Activated naive CD4-positive, alpha-beta T cell treated with anti-CD3 and anti-CD28 coated beads, Interleukin-2, amount 50 U/mL, for 72 hours (primary cell): ENCODE measurements at regions not wholly inside any gene's neighbourhood (a gene's known extent, or its start where the extent isn't known, plus 50 kb on each side); places are given as distances from the start of the nearest gene placed in this dataset.

Source experiments
- ATAC-seq, 2 donors: fragments of 150-1000 bp; cut with Tn5 transposase; 2 replicates each; pipeline ENCODE4 v1.10.0; 2021; ENCODE audit warnings: mild to moderate bottlenecking in 2 of 2, moderate library complexity in 2 of 2
- DNase-seq, 2 donors: peaks; one replicate each; pipeline ENCODE4 v3.0.0; 2021 to 2022; ENCODE audit warnings: low spot score in 2 of 2
- H3K27ac Mint-ChIP-seq, 2 donors: one replicate each; pipeline ENCODE4 v1.8.0; 2022; ENCODE audit warnings: mild to moderate bottlenecking in 2 of 2, mixed read lengths in 2 of 2
- H3K36me3 Mint-ChIP-seq, 2 donors: one replicate each; pipeline ENCODE4 v1.8.0; 2022; ENCODE audit warnings: mixed read lengths in 2 of 2
- H3K9me3 Mint-ChIP-seq, 2 donors: one replicate each; pipeline ENCODE4 v1.8.0; 2022; ENCODE audit warnings: mixed read lengths in 2 of 2

- ATAC-seq, result no peak
- Mint-ChIP-seq H3K9me3 (no peaks in the 10 kb centered on the region), H3K27ac (no peak overlapping the region), H3K36me3 (no peaks in the 10 kb centered on the region)
- no peak for DNase-seq
Measured at GRCh38 chr2:120785228-120785966, 49.7 kb downstream of the GLI2 start.

DNA sequence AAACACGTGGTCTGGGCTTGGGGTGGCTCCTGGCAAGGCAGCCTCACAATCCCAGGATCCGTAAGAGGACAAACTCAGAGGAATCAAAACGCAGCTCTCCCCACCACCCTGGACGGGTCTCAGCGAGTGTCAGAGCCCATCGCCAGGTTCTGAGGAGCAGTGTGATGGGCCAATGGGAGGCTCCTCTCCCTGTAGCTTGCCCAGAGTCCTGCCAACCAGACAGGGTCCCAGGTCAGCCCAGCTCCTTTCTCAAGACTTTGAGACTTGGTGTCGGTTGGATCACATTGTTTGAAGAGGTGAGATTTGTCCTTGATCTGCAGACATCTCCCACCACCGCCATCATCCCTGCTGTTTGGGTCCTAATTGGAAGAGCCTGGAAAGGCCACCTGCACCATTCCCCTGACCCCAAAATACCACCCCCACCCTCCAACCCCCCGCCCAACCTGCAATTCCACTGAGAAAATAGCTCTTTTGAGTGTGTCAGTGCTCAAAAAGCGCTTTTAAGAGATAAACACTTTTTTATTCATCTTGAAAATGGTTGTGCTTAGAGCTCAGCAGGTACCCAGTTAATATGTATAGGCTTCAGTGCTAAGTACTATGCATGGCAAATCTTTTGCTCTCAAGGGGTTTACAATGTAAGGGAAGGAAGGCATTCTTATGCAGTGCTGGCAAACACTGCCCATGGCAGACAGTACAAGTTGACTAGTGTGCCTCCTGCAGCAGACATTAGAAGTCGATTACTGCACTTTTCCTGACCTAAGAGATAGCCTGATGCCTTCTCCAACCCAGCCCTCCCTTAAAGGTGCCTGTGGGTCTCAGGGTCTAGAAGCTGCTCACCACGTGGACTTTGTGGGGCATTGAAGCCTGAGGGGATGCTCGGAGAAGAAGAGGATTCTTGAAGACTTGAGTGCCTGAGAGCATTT is 50.6 kb downstream of the GLI2 start:
- ATAC-seq (no peak), DNase-seq (no peak)
- H3K27ac Mint-ChIP-seq, result no peak overlapping the region
- no peaks in the 10 kb centered on the region for H3K36me3 Mint-ChIP-seq
- H3K9me3 Mint-ChIP-seq, result no peaks in the 10 kb centered on the region

DNA sequence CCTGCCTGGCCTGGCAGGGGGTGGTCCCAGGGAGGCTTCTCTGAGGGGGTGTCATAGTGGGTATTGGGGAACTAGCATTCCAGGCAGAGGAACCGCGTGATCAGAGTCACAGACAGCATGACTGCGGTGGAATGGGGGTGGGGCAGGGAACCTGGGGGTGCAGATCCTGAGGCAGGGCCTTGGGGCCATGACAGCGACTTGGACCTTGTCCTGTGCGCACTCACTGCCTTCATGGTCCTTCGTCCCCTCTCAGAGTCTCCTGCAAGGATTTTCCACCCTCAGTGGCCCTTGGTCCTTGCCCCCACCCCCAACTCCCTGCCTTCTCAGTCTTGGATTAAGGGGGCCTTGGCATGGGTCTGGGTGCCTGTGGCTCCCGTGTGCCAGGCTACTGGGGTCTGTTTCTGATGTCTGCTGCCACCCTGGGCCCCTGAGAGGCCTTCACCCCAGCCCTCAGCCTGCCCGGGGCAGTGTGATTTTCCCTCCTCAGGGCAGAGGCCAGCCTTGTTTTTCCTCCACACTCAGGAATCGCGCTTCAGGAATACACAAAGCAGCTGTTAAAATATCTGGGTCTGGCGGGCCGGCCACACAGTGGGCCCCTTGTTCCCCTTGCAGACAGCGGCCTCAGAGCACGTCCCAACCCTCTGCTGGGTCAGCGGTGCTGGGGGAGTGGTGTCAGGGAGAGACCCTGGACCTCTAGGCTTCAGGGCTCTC is 51.6 kb downstream of the GLI2 start:
- H3K9me3 Mint-ChIP-seq, result no peaks in the 10 kb centered on the region
- H3K27ac Mint-ChIP-seq, result no peak overlapping the region
- no peak for ATAC-seq
- no peak for DNase-seq
- no peaks in the 10 kb centered on the region for H3K36me3 Mint-ChIP-seq

GRCh38 chr2:120787822-120788700 is 52.4 kb downstream of the GLI2 start:
- no peak overlapping the region for H3K27ac Mint-ChIP-seq
- no peaks in the 10 kb centered on the region for H3K36me3 Mint-ChIP-seq
- H3K9me3 Mint-ChIP-seq, result no peaks in the 10 kb centered on the region
- DNase-seq, result no peak
- ATAC-seq, result no peak

DNA sequence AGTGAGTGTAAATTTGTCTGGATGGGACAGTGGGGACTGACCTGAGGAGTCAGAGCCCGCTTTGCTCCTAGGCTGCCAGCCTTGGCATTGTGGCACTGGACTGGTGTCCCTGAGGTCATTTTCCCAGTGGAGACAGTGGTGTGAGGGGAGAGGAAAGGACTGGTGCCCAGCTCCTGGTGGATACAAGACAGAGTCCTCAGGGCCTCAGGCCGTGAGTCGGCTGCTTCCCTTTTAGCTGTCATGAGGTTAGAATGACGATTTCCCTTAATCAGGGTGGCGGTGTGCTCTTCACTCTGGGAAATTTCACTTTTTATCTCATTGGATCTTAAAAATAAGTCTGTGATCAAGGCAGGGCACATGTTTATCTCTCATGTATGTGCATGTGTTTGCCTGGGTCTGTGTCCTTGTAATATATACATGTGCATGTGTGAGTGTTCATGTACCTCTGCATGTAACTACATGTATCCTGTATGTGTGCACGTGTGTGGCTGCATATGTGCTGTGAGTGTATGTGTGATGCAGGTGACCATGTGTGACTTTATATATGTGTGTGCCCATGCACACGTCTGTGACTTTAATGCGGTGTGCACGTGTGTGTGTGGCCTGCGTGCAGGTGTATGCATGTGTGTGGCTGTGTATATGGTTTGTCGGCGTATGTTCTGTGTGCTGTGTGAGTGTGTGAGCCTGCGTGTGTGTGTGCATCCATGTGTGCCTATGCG is 55.7 kb downstream of the GLI2 start:
- no peak overlapping the region for H3K27ac Mint-ChIP-seq
- DNase-seq (no peak), ATAC-seq (no peak)
- H3K9me3 Mint-ChIP-seq, result no peaks in the 10 kb centered on the region
- H3K36me3 Mint-ChIP-seq, result no peaks in the 10 kb centered on the region

DNA sequence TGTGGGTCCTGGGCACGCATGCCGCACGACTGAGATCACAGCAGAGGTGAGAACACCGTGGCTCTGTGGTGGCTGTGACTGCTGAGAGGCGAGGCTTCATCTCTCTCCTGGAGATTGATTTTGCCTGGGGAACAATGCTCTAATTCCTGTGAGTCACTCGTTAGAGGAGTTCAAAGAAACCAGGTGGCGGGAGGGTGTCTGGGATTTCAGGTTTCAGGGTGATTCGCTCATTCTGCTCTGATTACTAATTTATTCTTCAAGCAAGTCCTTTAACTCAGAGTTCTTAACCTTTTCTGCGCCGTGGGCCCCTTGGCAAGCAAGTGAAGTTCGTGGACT is 56.3 kb downstream of the GLI2 start:
- ATAC-seq (peak in 1 of 2 donors; percentile 41), DNase-seq (no peak)
- no peaks in the 10 kb centered on the region for H3K36me3 Mint-ChIP-seq
- H3K9me3 Mint-ChIP-seq, result no peaks in the 10 kb centered on the region
- no peak overlapping the region for H3K27ac Mint-ChIP-seq

GRCh38 chr2:120793682-120794403 is 58.2 kb downstream of the GLI2 start:
- no peak for DNase-seq
- Mint-ChIP-seq H3K36me3 (no peaks in the 10 kb centered on the region), H3K9me3 (no peaks in the 10 kb centered on the region), H3K27ac (peak overlapping the region in 1 of 2 donors; percentile 87)
- no peak for ATAC-seq

DNA sequence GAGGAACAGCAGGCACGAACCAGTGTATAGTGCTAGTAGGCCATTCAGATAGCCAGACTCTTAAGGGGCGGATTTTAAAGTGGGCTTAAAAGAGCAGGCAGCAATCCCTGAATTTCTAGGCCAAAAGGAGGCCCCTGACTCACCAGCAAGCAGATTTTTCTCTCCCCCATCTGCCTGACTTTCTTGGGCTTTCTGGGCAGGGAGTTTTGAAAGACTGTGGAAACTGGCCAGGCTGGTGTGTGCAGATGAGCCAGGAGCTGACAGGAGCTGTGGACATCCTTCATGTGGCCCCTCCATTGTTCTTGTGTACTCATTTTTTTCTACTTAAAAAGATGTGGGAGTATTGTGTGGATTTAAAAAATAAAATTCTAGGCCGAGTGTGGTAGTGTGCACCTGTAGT is 59.0 kb downstream of the GLI2 start:
- H3K27ac Mint-ChIP-seq, result no peak overlapping the region
- ATAC-seq (no peak), DNase-seq (no peak)
- no peaks in the 10 kb centered on the region for H3K9me3 Mint-ChIP-seq
- H3K36me3 Mint-ChIP-seq, result no peaks in the 10 kb centered on the region

GRCh38 chr2:120796094-120796493 is 60.4 kb downstream of the GLI2 start:
- H3K36me3 Mint-ChIP-seq, result no peaks in the 10 kb centered on the region
- ATAC-seq, result no peak
- no peaks in the 10 kb centered on the region for H3K9me3 Mint-ChIP-seq
- DNase-seq, result no peak
- H3K27ac Mint-ChIP-seq, result no peak overlapping the region

DNA sequence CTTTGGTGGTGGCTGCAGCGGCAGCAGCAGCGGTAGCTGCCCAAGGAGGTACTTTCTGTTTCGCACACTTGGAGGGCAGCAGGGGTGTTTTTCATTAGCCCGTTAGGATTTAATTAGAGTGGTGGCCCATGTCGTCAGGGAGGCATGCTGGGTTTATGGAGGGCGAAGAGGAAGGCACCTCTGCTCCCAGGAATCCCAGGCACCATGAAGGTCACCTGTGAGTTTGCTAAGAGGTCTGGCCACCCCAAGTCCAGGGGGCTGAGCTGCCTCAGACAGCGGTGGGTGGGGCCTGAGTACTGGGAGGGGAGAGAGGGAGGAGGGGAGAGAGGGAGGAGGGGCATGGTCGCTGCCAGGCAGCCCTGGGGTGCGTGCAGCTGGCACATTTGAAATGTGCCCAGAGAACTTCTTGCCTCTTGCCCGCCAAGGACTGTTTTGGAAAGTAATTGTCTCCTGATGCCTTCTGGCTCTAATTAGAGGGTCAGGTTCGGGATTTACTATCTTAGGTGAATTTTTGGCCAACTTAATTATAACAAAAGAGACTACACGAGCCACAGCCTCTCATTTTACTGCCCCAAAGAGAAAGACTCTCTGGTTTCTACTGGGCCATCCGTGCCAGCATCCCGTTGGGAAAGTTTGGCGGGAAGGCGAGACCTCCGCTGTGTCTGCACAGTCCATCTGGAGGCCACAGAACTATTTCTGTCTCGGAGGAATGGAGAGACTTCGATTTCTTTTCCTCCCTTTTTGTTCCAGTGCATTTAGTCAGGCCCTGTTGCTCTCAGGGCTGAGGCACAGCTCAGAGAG is 62.0 kb downstream of the GLI2 start:
- Mint-ChIP-seq H3K9me3 (no peaks in the 10 kb centered on the region), H3K27ac (no peak overlapping the region), H3K36me3 (no peaks in the 10 kb centered on the region)
- ATAC-seq, result no peak
- DNase-seq, result no peak

DNA sequence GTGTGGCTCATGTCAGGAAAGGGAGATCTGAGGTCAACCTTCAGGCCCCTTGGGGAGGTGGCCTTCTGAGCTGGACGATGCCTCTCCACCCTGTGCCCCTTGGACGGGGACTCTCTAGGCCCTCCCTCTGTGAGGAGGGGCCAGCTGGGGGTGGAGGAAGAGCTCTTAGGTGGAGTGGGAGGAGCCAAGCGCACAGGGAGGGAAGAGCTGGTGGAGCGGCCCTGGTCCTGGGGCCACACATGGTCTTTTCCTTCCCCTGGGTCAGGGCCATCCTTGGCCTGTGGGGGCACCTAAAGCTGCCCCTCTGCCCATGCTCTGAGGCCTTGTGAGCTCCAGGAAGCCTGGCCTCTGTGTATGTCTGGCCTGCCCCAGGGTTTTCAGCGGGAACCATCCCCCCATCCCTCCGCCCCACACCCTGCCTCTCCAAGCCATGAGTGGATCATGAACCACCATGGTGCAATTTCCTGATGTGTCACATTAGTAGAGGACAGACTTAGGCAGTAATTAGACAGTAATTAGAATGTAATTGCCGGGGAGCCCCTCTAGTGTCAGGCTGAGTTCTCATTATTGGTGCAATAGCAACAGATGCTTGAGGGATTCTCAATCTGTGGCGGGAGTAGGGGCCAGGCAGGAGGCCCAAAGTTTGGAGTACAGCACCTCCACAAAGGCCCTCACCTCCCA is 63.0 kb downstream of the GLI2 start:
- ATAC-seq (no peak), DNase-seq (no peak)
- no peaks in the 10 kb centered on the region for H3K36me3 Mint-ChIP-seq
- no peak overlapping the region for H3K27ac Mint-ChIP-seq
- H3K9me3 Mint-ChIP-seq, result no peaks in the 10 kb centered on the region

DNA sequence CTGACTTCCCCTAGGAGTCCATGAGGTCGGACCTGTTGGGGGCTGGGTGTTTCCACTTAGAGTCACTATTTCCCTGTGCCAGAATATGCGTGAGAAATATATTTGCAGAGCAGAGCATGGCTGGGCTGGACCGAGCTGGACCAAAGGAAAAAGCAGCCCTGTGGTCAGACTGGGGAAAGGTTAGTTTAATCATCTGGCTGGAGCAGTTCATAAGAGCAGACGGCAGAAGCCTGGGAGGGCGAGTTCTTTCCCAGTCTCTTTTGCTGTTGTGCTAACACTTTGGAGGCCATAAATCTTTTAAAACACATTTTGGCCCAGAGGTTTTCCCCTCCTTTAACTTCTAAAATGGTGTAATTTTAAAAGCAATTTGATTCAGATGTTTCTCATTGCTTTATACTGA is 66.5 kb downstream of the GLI2 start:
- no peak for ATAC-seq
- no peak for DNase-seq

DNA sequence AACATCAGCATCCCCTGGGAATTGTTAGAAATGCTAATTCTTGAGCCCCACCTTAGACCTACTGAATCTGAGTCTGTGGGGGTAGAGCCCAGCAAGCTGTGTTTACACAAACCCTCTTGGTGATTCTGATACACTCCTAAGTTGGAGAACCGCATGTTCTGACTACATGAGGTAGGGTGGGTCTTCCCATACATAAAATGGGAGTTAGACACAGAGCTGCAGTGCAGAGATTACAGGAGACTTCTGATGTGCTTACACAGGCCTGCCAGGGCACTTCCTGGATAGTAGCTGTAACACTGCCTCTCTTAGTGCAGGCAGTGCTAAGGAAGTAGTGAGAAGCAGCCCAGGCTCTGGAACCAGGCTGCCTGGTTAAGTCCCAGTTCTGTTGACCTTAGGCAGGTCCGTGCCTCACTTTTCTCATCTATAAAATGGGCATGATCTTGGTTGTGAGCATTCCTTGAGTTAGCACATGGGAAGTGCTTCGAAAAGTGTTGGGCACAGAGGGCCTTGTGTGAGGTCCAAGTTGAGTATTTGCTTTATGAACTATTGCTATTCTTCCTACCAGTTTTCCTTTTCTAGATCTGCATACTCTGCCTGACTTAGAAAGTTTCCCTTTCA is 67.3 kb downstream of the GLI2 start:
- H3K27ac Mint-ChIP-seq, result no peak overlapping the region
- DNase-seq, result no peak
- H3K9me3 Mint-ChIP-seq, result no peaks in the 10 kb centered on the region
- H3K36me3 Mint-ChIP-seq, result no peaks in the 10 kb centered on the region
- no peak for ATAC-seq

More for the DNA sequence above, 66.5 kb downstream of the GLI2 start:
- Mint-ChIP-seq H3K9me3 (no peaks in the 10 kb centered on the region), H3K27ac (peak overlapping the region in 1 of 2 donors; percentile 30), H3K36me3 (no peaks in the 10 kb centered on the region)

DNA sequence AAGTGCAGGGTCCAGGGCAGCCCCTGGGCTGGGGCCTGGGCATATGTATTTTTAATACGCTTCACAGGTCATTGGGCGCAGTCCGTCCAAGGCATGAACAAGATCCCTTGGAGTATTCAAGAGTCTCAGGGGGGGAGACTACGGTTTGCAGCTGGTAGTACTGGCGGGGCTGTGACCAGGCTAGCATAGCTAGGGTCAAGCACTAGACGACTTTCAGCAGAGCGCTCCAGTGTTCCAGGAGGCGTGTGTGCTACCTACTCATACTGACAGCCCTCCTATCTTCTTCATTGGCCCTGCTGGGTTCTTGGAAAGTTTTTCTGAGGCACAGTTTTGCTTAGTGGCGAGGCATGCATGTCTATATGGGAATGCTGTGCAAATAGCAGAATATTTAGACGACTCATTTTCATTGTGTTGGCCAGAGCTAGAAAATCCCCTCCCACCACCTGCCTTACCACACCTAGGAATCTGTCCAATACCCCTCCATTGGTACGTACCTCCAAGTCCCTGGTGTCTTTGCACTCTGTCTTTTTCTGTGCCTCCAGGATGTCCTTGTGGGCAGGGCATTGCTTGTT is 68.2 kb downstream of the GLI2 start:
- no peak overlapping the region for H3K27ac Mint-ChIP-seq
- H3K36me3 Mint-ChIP-seq, result no peaks in the 10 kb centered on the region
- no peaks in the 10 kb centered on the region for H3K9me3 Mint-ChIP-seq
- DNase-seq (no peak), ATAC-seq (no peak)
